CD1c-positive myeloid dendritic cell (primary cell): ENCODE measurements at regions not wholly inside any gene's neighbourhood (a gene's known extent, or its start where the extent isn't known, plus 50 kb on each side); places are given as distances from the start of the nearest gene placed in this dataset.
"Not testable (repeated sequence)": the region's sequence is repeated elsewhere in the genome, so short reads cannot be mapped to it uniquely, and the experiment has no call there.

Source experiments
- DNase-seq: peaks from one replicate; pipeline ENCODE4 v3.0.0-alpha.2; 2016; ENCODE audit errors: extremely low spot score

DNA sequence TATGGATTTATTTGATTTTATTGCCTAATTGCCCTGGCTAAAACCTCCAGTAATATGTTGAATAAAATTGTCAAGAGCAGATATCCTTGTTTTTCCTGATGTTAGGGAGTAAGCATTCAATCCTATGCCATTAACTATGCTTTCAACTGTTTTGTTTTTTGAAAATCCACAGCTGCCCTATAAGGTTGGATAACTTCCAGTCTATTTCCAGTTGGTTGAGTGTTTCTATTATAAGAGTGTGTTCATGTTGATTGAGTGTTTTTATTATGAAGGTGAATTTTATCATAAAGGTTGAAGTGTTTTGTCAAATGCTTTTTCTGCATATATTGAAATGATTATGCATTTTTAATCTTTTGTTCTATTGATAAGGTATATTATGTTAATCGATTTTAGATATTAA is 149.9 kb upstream of the SCN7A start:
- no peak for DNase-seq

DNA sequence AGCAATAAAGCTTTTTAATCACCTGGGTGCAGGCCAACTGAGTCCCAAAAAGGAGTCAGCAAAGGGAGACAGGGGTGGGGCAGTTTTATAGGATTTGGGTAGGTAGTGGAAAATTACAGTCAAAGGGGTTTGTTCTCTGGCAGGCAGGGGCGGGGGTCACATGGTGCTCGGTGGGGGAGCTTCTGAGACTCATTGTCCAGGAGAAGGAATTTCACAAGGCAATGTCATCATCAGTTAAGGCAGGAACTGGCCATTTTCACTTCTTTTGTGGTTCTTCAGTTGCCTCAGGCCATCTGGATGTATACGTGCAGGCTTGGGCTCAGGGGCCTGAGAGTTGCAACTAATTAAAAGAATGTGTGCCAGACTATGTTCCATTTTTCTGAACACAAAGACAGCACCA is 147.5 kb upstream of the SCN7A start:
- DNase-seq, result not testable (repeated sequence)

DNA sequence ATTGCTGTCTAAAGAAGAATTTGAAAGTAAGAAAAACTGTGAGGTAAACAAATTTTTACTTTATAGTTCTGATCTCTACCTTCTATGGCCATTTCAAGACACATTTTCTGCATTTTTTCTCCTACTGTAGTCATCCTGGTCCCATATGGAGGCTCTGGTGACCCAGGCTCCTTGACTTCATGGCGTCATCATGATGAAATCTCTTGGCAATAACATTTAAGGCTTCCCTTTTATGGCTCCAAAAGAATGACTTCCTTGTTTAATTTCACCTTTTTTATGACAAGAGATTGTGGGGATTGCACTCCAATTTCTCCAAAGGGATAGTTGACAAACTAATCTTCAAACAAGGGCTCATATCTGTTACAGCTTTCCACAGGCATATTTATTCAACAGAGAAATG is 143.0 kb upstream of the SCN7A start:
- no peak for DNase-seq

DNA sequence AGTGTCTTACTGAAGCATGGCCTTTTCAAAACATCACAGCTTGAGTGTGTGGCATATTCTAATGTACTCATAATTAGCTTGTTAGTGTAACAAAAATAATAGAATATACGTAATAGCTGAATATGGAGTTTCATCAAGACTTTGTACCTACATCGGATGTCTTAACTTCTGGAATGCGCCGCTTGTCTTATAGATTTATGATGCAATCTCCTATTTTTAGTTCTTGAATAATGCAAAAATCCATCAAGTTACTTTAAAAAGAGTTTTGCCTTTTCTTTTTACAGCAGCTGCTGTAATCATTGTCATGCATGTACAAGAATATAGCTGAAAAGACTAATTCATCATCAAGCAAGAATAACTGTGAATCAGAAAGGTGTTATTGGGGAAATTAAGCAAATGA is 140.7 kb upstream of the SCN7A start:
- DNase-seq, result no peak

DNA sequence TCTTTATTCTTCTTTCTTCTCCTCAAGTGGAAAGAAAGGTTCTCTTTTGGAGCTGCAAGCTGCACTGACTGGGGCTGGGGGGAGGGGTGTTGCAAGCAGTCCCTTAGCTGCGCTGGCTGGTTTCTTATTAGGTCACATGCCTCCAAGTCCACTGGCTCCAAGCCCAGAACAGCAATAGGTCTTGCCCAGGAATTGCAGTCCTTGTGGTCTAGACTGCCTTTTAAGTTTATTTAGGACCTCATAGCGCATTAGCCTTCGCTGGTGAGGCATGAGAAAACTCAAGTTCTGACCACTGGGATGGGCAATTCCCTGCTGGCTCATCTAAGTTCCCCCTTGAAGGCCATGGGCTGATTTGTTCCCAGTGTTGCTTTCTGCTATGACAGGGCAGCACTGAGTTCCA is 138.6 kb upstream of the SCN7A start:
- no peak for DNase-seq

DNA sequence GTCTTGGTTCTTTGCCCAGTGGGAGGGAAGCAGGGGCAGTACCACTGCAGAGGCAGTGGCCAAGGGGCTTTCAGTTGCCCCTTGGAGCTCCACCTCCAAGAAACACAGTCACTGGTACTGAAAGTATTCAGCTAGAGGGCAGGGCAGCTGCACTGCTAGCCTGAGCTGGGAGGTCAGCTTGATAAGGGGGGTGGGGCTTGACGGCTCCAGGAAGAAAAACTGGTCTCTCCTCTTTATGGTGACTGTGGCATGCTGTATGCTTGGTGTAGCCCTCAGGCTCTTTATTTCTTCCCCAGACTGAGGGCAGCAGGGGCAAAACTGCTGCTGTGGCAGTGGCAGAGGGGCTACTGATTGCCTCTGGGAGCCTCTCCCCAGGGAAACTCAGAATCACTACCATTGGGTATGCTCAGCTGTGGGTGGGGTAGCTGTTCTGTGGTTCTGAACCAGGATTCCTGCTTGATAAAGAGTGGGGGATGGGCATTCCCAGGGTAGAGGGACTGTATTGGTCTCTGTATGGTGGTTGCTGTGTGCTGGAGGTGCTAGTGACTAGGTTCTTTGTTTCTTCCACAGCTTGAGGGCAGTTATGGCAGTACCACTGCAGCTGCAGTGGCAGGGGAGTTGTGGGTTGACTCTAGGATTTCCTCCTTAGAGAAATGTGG is 134.6 kb upstream of the SCN7A start:
- DNase-seq, result no peak

DNA sequence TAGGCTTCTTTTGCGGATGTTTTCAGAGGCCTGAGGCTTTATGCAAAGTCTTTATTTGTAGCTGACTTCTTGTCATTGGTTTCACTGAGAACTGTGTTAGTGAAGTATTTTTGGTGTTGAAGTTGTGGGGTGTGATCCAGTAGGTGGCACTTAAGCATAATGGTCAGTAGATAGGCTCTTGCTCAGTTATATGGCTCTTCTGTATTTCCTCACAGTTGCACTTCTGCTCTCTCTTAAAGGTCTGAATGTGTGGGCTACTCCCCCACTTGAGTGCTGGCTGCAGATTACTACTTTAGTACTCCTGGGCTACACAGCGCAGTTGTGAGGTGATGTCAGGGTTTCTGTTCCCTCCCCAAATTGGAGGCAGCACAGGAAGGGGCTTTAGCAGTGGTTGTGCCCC is 133.8 kb upstream of the SCN7A start:
- DNase-seq, result peak; percentile 41

DNA sequence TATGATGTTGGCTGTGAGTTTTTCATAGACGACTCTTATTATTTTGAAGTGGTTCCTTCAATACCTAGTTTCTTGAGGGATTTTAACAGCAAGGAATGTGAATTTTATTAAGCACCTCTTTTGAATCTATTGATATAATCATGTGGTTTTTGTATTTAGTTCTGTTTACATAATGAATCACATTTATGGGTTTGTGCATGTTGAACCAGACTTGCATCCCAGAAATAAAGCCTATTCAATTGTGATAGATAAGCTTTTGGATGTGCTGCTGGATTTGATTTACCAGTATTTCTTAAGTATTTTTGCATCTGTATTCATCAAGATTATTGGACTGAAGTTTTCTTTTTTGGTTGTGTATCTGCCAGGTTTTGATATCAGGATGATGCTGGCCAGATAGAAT is 131.6 kb upstream of the SCN7A start:
- DNase-seq, result no peak

DNA sequence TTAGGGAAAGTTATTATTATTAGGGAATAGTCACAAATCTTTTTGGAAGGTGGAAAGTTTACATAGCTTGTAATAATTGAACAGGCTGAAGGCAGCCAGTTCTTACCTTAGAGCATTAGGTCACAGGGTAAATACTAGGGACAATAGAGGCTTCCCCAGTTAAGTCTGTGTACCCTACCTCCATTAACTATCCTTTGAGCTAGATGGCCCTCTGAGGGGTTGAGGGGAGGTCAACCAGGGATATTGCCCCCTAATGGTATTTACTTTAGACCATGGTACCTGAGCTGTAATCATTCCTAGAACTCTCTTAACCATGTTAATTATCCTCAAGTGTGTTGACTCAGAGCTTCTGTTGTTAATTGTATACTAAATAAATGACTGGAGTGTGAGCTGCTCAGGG is 120.5 kb upstream of the SCN7A start:
- DNase-seq, result no peak

DNA sequence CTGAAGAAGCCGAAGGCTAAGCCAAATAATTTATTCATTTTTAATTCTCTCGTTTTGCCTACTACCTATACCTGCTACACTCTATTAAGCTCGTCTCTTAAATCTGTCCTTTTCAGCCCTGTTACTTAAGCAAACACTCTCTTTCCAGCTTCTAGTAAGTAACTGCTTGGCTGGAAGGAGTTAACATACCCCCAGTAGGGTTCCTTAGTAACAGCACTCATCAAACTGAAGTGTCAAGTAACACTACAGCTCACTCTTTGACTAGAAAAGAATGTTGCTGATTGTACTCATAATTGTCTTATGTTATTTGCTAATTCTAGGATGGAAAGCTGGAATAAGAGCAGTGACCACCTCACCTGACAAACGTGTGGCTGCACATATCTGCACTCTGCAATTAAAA is 120.0 kb upstream of the SCN7A start:
- DNase-seq, result no peak

DNA sequence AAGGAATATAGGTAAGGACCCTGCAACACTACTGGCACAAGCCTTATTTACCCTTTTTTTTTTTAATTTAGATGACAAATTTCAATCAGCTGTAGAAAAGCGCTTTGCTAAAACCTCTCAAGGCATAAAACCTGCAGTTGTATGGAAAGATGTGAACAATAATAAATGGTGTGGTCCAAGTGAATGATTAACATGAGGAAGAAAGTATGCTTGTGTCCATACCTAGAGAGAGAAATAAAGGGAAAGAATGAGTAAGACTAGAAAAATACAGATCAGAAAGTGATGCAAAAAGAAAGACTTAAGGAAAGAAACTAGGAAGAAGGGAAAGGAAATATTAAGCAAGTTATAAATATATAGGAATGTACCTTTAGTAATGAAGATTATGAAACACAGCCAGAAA is 119.2 kb upstream of the SCN7A start:
- no peak for DNase-seq

DNA sequence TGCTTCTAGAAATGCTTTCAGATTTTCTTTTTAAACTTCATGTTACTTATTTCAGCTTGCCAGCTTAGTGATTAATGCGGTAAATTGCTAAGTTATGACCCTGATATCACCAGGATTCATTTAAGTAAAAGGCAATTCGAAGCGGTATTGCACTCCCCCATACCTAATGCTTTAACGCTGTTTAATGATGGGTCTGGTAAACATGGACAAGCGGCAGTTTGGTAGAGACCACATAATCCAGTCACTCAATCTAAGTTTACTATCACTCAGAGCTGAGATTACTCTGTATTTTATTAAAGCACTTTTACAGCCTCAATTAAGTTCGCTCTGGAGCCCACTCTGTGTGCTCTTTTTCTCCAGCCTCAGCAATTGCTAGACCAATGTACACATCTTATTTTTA is 118.2 kb upstream of the SCN7A start:
- no peak for DNase-seq

DNA sequence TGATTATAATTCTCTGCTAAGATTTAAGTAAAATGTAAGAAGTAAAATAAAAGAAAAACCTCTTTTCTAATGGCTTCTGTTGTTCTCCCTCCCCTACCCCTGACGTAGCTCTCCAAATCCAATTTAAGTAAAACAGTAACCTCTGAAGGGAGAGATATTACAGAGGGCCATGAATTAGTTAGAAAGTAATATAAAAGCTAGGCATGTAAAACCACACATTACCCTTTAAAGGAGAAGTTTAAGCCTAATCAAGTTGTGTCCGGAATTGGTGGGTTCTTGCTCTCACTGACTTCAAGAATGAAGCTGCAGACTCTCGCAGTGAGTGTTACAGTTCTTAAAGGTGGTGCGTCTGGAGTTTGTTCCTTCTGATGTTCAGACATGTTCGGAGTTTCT is 116.9 kb upstream of the SCN7A start:
- DNase-seq, result no peak

DNA sequence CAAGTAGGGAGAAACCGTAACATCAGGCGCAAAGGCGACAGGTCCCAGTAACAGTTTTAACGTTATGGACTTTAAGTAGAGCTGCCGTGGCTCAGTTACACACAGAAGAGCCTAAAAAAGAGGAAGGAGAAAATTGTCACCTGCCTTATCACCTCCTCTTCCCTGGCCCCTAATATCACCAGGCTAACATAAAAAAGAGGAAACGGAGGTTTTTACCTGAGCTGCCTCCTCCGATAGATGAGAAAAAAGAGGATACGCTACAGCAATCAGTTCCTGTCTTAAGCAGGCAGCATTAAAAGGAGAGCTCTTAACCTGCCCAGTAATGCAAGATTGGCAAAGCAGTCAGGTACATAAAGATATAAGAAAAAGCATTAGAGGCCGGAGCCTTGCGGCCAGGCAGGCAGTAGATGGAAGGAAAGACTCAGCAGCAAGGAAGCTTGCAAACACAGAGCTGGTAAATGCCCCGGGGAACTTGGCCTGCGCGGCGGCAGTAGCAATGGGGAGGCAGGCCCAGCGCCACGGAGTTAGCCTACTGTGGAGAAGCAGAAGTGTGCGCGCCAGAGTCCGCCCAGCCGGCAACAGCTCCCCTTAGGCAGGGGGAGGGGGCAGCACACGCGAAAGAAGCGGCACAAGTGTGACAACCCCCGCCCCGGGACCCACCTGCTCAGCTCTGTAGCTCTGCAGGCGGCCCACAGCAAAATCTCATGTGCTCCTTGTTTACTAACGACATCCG is 116.3 kb upstream of the SCN7A start:
- DNase-seq, result peak; percentile 31

DNA sequence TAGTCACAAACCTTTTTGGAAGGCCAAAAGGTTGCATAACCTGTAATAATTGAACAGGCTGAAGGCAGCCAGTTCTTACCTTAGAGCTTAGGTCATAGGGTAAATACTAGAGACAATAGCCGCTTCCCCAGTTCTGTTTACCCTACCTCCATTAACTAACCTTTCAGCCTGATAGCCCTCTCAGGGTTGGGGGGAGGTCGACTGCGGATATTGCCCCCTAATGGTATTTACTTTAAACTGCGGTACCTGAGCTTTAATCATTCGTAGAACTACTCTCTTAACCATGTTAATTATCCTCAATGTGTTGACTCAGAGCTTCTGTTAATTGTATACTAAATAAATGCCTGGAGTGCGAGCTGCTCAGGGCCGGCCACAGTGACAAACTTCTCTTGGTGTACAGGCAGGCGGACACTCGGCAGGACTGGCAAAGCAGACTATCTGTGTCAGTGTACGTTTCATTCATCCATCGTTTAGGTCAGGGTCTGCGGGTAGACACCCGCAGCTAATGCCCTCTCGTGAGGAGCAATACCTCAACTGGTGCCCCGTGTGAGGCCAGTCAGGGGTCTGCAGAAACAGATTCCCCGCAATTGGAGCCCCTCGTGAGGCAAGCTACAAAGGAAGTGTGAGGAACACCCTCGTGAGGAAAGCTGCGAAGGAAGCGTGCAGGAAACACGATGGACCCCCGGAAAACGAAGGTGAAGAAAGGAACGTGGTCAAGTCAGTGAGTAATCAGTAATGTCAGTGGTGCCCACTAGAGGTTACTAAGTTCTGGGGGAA is 115.3 kb upstream of the SCN7A start:
- DNase-seq, result no peak

DNA sequence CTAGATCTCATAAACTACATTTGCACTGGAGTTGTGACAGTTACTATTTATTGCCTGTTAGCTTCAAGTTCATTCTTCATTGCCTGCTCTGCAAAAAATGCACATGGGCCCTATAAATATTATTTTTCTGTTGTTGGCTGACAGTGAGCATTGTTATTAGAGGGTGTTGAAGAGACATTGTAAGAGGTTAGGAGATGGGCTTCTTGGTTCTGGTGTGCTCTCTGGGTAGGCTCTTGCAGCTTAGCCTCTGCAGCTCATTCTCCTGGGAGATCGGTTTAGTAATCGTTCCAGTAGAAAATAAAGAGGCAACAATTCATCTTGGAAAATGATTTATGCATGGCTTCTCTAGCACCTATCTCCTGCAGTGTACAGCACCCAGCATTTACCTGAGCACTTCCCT is 113.8 kb upstream of the SCN7A start:
- no peak for DNase-seq

DNA sequence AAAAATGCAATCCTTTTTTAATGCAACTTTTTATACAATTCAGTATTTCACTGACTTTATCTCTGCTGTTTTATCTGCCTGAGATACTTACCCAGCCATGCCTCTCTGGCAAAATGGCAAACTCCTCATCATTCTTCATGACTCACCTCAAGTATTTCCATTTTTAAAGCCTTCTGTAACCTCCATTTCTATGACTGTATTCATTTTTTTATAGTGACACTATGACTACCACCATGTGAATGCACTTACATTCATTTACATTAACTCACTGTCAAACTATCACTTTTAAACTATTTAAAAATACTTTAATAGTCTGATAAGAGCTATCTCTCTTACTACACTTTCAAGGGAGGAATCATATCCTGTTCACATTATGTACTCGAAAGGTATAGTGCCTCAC is 99.4 kb upstream of the SCN7A start:
- no peak for DNase-seq

DNA sequence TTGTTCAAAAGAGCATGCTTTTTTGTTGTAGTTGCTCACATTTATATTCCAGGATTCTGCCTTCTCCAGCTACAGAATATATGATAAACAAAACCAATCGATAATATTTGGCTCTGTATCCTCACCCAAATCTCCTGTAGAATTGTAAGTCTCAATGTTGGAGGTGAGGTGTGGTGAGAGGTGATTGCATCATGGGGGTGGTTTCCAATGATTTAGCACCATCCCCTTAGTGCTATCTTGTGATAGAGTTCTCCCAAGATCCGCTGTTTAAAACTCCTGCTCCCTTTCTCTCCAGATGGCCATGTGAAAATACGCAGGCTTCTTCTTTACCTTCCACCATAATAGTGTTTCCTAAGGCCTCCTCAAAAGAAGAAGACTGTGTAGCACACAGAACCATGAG is 98.7 kb upstream of the SCN7A start:
- DNase-seq, result no peak

DNA sequence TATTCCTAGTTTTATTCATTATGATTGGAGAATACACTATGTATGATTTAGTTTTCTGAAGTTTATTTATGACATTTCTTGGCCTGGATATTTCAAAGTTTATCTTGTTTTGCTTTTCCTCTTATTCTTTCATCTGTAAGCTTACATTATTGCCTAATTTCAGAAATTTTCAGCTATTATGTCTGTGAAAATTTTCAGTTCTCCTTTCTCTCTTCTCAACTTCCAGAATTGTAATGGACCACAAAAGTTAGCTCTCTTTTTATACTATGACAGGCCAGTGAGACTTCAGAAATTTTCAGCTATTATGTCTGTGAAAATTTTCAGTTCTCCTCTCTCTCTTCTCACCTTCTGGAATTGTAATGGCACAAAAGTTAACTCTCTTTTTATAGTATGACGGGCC is 97.2 kb upstream of the SCN7A start:
- peak; percentile 74 for DNase-seq

DNA sequence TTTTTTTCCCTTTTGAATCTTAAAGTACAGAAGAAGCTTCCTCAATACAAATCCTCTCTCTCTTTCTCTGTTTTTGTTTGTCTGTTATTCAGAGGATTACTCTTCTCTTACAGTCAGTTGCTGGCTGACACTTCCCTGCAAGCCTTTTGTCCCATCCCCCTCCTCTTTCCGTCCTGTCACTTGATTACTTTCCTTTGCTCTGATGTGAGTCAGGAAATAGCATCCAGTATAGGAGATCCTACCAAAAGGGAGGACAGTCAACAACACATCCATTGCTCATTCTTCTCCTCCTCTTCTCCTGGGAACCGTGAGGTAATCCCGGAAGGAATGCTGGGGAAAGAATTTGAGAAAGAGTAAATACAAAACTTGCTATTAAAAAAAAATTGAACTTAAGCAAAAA is 79.3 kb upstream of the SCN7A start:
- no peak for DNase-seq

DNA sequence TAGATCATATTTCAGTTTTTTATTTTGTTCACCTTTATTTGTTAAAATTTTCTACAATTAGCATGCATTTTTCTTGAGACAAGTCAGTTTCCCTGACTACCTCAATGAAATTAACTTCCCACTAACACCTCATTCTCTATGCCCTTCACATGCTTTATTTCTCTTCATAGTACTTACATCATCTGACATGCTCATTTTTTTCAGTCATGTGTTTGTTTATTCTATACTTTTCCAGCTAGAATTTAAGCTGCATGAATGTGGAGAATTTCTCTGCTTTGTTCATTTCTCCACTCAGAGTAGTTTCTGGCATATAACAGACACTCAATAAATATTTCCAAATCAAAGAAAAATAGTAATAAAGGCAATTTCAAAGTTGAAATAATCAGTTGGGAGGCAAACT is 78.9 kb upstream of the SCN7A start:
- no peak for DNase-seq

DNA sequence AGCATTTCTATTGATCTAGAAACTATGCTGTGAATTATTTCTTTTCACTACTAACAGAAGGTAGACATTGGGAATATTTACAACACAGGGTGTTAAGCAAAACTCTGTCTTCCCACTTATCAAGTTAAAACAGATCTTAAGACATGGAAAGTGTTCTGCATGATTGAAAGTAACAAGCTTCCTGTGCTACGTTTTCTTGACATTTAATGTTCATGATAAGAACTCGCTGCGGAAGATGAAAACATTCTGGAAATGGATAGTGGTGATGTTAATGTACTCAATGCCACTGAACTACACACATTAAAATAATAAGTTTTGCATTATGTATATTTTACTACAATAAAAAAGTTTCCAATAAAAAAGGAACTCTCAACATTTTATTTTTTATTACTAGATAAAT is 74.4 kb upstream of the SCN7A start:
- DNase-seq, result no peak

DNA sequence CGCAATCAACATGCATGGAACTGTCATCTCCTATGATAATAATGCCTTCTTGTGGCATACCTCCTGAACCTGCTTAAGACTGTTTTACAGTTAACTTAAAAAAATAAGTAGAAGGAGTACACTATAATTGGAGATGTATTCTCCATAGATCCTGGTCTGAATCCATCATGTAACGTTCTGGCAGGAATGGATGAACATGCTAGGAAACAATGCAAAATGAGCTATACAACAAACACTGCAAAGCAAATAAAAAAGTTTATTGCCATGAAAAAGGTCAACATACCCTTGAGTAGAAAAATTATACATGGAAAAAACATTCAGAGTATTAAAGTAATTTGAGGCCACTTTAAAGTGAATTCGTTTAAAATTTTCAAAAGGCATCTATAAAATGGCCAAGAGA is 71.5 kb upstream of the SCN7A start:
- DNase-seq, result no peak
